ENCODE measurements at regions not wholly inside any gene's neighbourhood (a gene's known extent, or its start where the extent isn't known, plus 50 kb on each side); places are given as distances from the start of the nearest gene placed in this dataset.

- Histone ChIP-seq H3K4me1 (no peaks in the 10 kb centered on the region), H3K27me3 (ENCODE audit: low read depth) (no peaks in the 10 kb centered on the region), H3K4me3 (no peak overlapping the region), H3K9me3 (no peaks in the 10 kb centered on the region), H3K36me3 (replicated peaks) (no peaks in the 10 kb centered on the region)
- in situ Hi-C loops (cut with MboI; ENCODE audit: low sequenced_read_pairs), result no loop called here
- DNase-seq (ENCODE audit: low spot score in 2 of 2), result no peak
These were observed 314.4 kb downstream of the DRD1 start for GRCh38 chr5:175129619-175130018.

- in situ Hi-C loops (cut with MboI; ENCODE audit: low sequenced_read_pairs), result no loop called here
- H3K9me3 ChIP-seq, result no peaks in the 10 kb centered on the region
These were observed 314.9 kb downstream of the DRD1 start for GRCh38 chr5:175129121-175129520.

GRCh38 chr5:175124821-175125220 lies 319.2 kb downstream of the DRD1 start:
- Histone ChIP-seq H3K36me3 (replicated peaks) (no peaks in the 10 kb centered on the region), H3K9me3 (no peaks in the 10 kb centered on the region), H3K27me3 (ENCODE audit: low read depth) (no peaks in the 10 kb centered on the region), H3K4me1 (no peaks in the 10 kb centered on the region), H3K4me3 (no peak overlapping the region)
- DNase-seq (ENCODE audit: low spot score in 2 of 2), result no peak
- in situ Hi-C loops (cut with MboI; ENCODE audit: low sequenced_read_pairs), result no loop called here

More at GRCh38 chr5:175129121-175129520, 314.9 kb downstream of the DRD1 start:
- no peak for DNase-seq (ENCODE audit: low spot score in 2 of 2)
- Histone ChIP-seq H3K4me3 (no peak overlapping the region), H3K4me1 (no peaks in the 10 kb centered on the region), H3K36me3 (replicated peaks) (no peaks in the 10 kb centered on the region), H3K27me3 (ENCODE audit: low read depth) (no peaks in the 10 kb centered on the region)

- no peaks in the 10 kb centered on the region for H3K27me3 ChIP-seq (ENCODE audit: low read depth)
- H3K4me3 ChIP-seq, result no peak overlapping the region
- no peaks in the 10 kb centered on the region for H3K36me3 ChIP-seq (replicated peaks)
- in situ Hi-C loops (cut with MboI; ENCODE audit: low sequenced_read_pairs), result no loop called here
- no peaks in the 10 kb centered on the region for H3K9me3 ChIP-seq
- no peak for DNase-seq (ENCODE audit: low spot score in 2 of 2)
- H3K4me1 ChIP-seq, result no peaks in the 10 kb centered on the region
These were observed 319.6 kb downstream of the DRD1 start for GRCh38 chr5:175124251-175124813.

GRCh38 chr5:175123542-175123941 lies 320.4 kb downstream of the DRD1 start:
- in situ Hi-C loops (cut with MboI; ENCODE audit: low sequenced_read_pairs), result no loop called here
- no peaks in the 10 kb centered on the region for H3K4me1 ChIP-seq
- H3K36me3 ChIP-seq (replicated peaks), result no peaks in the 10 kb centered on the region
- DNase-seq (ENCODE audit: low spot score in 2 of 2), result no peak
- no peaks in the 10 kb centered on the region for H3K27me3 ChIP-seq (ENCODE audit: low read depth)
- H3K4me3 ChIP-seq, result no peak overlapping the region
- H3K9me3 ChIP-seq, result no peaks in the 10 kb centered on the region

- no peaks in the 10 kb centered on the region for H3K4me1 ChIP-seq
These were observed 322.5 kb downstream of the DRD1 start for GRCh38 chr5:175121457-175121856.

GRCh38 chr5:175120412-175120811 lies 323.6 kb downstream of the DRD1 start:
- Histone ChIP-seq H3K4me1 (no peaks in the 10 kb centered on the region), H3K9me3 (no peaks in the 10 kb centered on the region), H3K36me3 (replicated peaks) (no peaks in the 10 kb centered on the region), H3K27me3 (ENCODE audit: low read depth) (no peaks in the 10 kb centered on the region), H3K4me3 (no peak overlapping the region)
- no peak for DNase-seq (ENCODE audit: low spot score in 2 of 2)
- in situ Hi-C loops (cut with MboI; ENCODE audit: low sequenced_read_pairs), result no loop called here

More at GRCh38 chr5:175121457-175121856, 322.5 kb downstream of the DRD1 start:
- Histone ChIP-seq H3K36me3 (replicated peaks) (no peaks in the 10 kb centered on the region), H3K4me3 (no peak overlapping the region), H3K9me3 (no peaks in the 10 kb centered on the region), H3K27me3 (ENCODE audit: low read depth) (no peaks in the 10 kb centered on the region)
- DNase-seq (ENCODE audit: low spot score in 2 of 2), result no peak
- in situ Hi-C loops (cut with MboI; ENCODE audit: low sequenced_read_pairs), result no loop called here

- H3K4me3 ChIP-seq, result no peak overlapping the region
- no peaks in the 10 kb centered on the region for H3K4me1 ChIP-seq
- H3K9me3 ChIP-seq, result no peaks in the 10 kb centered on the region
- no peak for DNase-seq (ENCODE audit: low spot score in 2 of 2)
- no peaks in the 10 kb centered on the region for H3K36me3 ChIP-seq (replicated peaks)
- in situ Hi-C loops (cut with MboI; ENCODE audit: low sequenced_read_pairs), result no loop called here
- H3K27me3 ChIP-seq (ENCODE audit: low read depth), result no peaks in the 10 kb centered on the region
These were observed 325.2 kb downstream of the DRD1 start for GRCh38 chr5:175118700-175119309.

- Histone ChIP-seq H3K27me3 (ENCODE audit: low read depth) (no peaks in the 10 kb centered on the region), H3K9me3 (no peaks in the 10 kb centered on the region), H3K4me3 (no peak overlapping the region), H3K4me1 (no peaks in the 10 kb centered on the region), H3K36me3 (replicated peaks) (no peaks in the 10 kb centered on the region)
- DNase-seq (ENCODE audit: low spot score in 2 of 2), result no peak
- in situ Hi-C loops (cut with MboI; ENCODE audit: low sequenced_read_pairs), result no loop called here
These were observed 327.4 kb downstream of the DRD1 start for GRCh38 chr5:175116466-175117048.

GRCh38 chr5:175115831-175116230 lies 328.2 kb downstream of the DRD1 start:
- DNase-seq (ENCODE audit: low spot score in 2 of 2), result no peak
- in situ Hi-C loops (cut with MboI; ENCODE audit: low sequenced_read_pairs), result no loop called here
- no peaks in the 10 kb centered on the region for H3K9me3 ChIP-seq

GRCh38 chr5:175113947-175114346 lies 330.0 kb downstream of the DRD1 start:
- no peaks in the 10 kb centered on the region for H3K36me3 ChIP-seq (replicated peaks)
- in situ Hi-C loops (cut with MboI; ENCODE audit: low sequenced_read_pairs), result no loop called here
- no peak overlapping the region for H3K4me3 ChIP-seq
- no peaks in the 10 kb centered on the region for H3K9me3 ChIP-seq
- DNase-seq (ENCODE audit: low spot score in 2 of 2), result no peak
- no peaks in the 10 kb centered on the region for H3K27me3 ChIP-seq (ENCODE audit: low read depth)
- H3K4me1 ChIP-seq, result no peaks in the 10 kb centered on the region

More at GRCh38 chr5:175115831-175116230, 328.2 kb downstream of the DRD1 start:
- H3K4me3 ChIP-seq, result no peak overlapping the region
- no peaks in the 10 kb centered on the region for H3K4me1 ChIP-seq
- no peaks in the 10 kb centered on the region for H3K36me3 ChIP-seq (replicated peaks)
- H3K27me3 ChIP-seq (ENCODE audit: low read depth), result no peaks in the 10 kb centered on the region

GRCh38 chr5:175109058-175109755 lies 334.8 kb downstream of the DRD1 start:
- Histone ChIP-seq H3K4me1 (no peaks in the 10 kb centered on the region), H3K27me3 (ENCODE audit: low read depth) (no peaks in the 10 kb centered on the region), H3K36me3 (replicated peaks) (no peaks in the 10 kb centered on the region), H3K9me3 (no peaks in the 10 kb centered on the region), H3K4me3 (no peak overlapping the region)
- DNase-seq (ENCODE audit: low spot score in 2 of 2), result no peak
- in situ Hi-C loops (cut with MboI; ENCODE audit: low sequenced_read_pairs), result no loop called here

- DNase-seq (ENCODE audit: low spot score in 2 of 2), result no peak
- Histone ChIP-seq H3K36me3 (replicated peaks) (no peaks in the 10 kb centered on the region), H3K4me1 (no peaks in the 10 kb centered on the region), H3K27me3 (ENCODE audit: low read depth) (no peaks in the 10 kb centered on the region), H3K9me3 (no peaks in the 10 kb centered on the region), H3K4me3 (no peak overlapping the region)
- in situ Hi-C loops (cut with MboI; ENCODE audit: low sequenced_read_pairs), result no loop called here
These were observed 336.1 kb downstream of the DRD1 start for GRCh38 chr5:175107865-175108264.

- H3K36me3 ChIP-seq (replicated peaks), result no peaks in the 10 kb centered on the region
- no peak overlapping the region for H3K4me3 ChIP-seq
- no peaks in the 10 kb centered on the region for H3K9me3 ChIP-seq
- no peak for DNase-seq (ENCODE audit: low spot score in 2 of 2)
- no peaks in the 10 kb centered on the region for H3K4me1 ChIP-seq
- no peaks in the 10 kb centered on the region for H3K27me3 ChIP-seq (ENCODE audit: low read depth)
- in situ Hi-C loops (cut with MboI; ENCODE audit: low sequenced_read_pairs), result no loop called here
These were observed 336.9 kb downstream of the DRD1 start for GRCh38 chr5:175107028-175107588.

Data from HAP-1 (cell line).